Fibroblast of lung (primary cell): ENCODE measurements at regions not wholly inside any gene's neighbourhood (a gene's known extent, or its start where the extent isn't known, plus 50 kb on each side); places are given as distances from the start of the nearest gene placed in this dataset.

Experiments used
- DNase-seq, 2 donors: peaks; one replicate each; pipeline versions ENCODE4 v3.0.0 to v3.0.0-alpha.2; 2010; ENCODE audit warnings: low read depth in 2 of 2
- H2AFZ ChIP-seq: 2 replicates; pipeline ENCODE4 v1.5.1; 2012; ENCODE audit warnings: low read length, control low read depth, inconsistent platforms
- H3K27ac ChIP-seq: 2 replicates; pipeline ENCODE4 v1.5.1; 2011; ENCODE audit warnings: low read length, control low read depth; ENCODE audit not compliant: insufficient read depth
- H3K27me3 ChIP-seq: 2 replicates; pipeline ENCODE4 v1.5.1; 2011; ENCODE audit warnings: mild to moderate bottlenecking, low read length; ENCODE audit not compliant: control insufficient read depth, insufficient read depth
- H3K36me3 ChIP-seq: 2 replicates; pipeline ENCODE4 v1.5.1; 2011; ENCODE audit warnings: low read length; ENCODE audit not compliant: control insufficient read depth, insufficient read depth
- H3K4me1 ChIP-seq: 2 replicates; pipeline ENCODE4 v1.5.1; 2011; ENCODE audit warnings: low read length; ENCODE audit not compliant: control insufficient read depth, insufficient read depth; ENCODE audit errors: extremely low read depth
- H3K4me2 ChIP-seq: 2 replicates; pipeline ENCODE4 v1.5.1; 2011; ENCODE audit warnings: low read length, control low read depth; ENCODE audit not compliant: insufficient read depth; ENCODE audit errors: extremely low read depth
- H3K4me3 ChIP-seq, 4 experiments: fragments of 200-600 bp in 1 of 4; sonication (generic) in 1 of 4; replicated peaks in 1 of 4; 2 replicates each; pipeline ENCODE4 v1.5.1; 2011 to 2016; ENCODE audit warnings: low read length in 4 of 4, low read depth in 3 of 4, mild to moderate bottlenecking in 3 of 4, control low read depth in 2 of 4, inconsistent platforms in 1 of 4, mixed read lengths in 1 of 4; ENCODE audit not compliant: insufficient read depth in 1 of 4; ENCODE audit errors: control extremely low read depth in 1 of 4
- H3K79me2 ChIP-seq: 2 replicates; pipeline ENCODE4 v1.5.1; 2012; ENCODE audit warnings: mild to moderate bottlenecking, low read length, inconsistent platforms; ENCODE audit not compliant: control insufficient read depth, insufficient read depth
- H3K9ac ChIP-seq: 2 replicates; pipeline ENCODE4 v1.5.1; 2011; ENCODE audit warnings: mild to moderate bottlenecking, low read length, control low read depth; ENCODE audit not compliant: insufficient read depth
- H3K9me3 ChIP-seq: 2 replicates; pipeline ENCODE4 v1.5.1; 2012; ENCODE audit warnings: low read depth, low read length; ENCODE audit not compliant: control insufficient read depth, insufficient read depth
- H4K20me1 ChIP-seq: 2 replicates; pipeline ENCODE4 v1.5.1; 2011; ENCODE audit warnings: low read length; ENCODE audit not compliant: control insufficient read depth, insufficient read depth; ENCODE audit errors: extremely low read depth
- EZH2 ChIP-seq: IDR thresholded peaks from 2 replicates; pipeline ENCODE4 v1.5.1; 2012; ENCODE audit warnings: low read length, control low read depth, mild to moderate bottlenecking; ENCODE audit errors: missing control alignments
- TF ChIP-seq, protein P1 (sequence below), 2 donors: IDR thresholded peaks in 1 of 2; conservative IDR thresholded peaks in 1 of 2; 1 replicate in 1 of 2; 2 replicates in 1 of 2; pipeline ENCODE4 v1.5.1; 2011 to 2012; ENCODE audit warnings: low read length in 2 of 2, control low read depth in 1 of 2, inconsistent platforms in 1 of 2, low read depth in 1 of 2, mild to moderate bottlenecking in 1 of 2

DNA sequence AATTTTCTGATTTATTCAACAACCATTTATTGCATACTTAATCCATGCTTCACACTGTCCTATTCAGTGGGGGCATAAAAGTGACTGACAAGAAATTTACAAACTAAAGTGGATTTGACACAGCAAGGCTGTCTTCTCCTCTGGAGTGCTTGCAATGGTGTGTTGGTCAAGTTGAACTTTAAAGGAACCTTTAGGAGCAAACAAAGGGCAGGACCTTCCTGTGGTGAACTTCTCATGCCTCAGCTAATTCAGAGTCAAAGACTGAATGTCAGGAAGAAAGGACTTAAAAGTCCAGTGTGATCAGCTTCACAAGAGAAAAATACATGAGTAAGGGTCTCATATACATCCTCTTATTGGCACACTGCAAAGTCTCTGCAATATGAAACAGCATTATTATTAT is 60.8 kb upstream of the TENT5A start:
- no peak overlapping the region for H2AFZ ChIP-seq
- H3K27me3 ChIP-seq = no peaks in the 10 kb centered on the region
- no peak overlapping the region for H3K4me2 ChIP-seq
- H3K36me3 ChIP-seq = no peaks in the 10 kb centered on the region
- no peaks in the 10 kb centered on the region for H3K79me2 ChIP-seq
- H3K4me3 ChIP-seq = no peak overlapping the region
- H4K20me1 ChIP-seq = no peaks in the 10 kb centered on the region
- no peak for DNase-seq
- H3K4me1 ChIP-seq = peaks cover 3% of the 10 kb centered on the region
- no peak overlapping the region for H3K9ac ChIP-seq
- TF ChIP-seq, protein P1, sequence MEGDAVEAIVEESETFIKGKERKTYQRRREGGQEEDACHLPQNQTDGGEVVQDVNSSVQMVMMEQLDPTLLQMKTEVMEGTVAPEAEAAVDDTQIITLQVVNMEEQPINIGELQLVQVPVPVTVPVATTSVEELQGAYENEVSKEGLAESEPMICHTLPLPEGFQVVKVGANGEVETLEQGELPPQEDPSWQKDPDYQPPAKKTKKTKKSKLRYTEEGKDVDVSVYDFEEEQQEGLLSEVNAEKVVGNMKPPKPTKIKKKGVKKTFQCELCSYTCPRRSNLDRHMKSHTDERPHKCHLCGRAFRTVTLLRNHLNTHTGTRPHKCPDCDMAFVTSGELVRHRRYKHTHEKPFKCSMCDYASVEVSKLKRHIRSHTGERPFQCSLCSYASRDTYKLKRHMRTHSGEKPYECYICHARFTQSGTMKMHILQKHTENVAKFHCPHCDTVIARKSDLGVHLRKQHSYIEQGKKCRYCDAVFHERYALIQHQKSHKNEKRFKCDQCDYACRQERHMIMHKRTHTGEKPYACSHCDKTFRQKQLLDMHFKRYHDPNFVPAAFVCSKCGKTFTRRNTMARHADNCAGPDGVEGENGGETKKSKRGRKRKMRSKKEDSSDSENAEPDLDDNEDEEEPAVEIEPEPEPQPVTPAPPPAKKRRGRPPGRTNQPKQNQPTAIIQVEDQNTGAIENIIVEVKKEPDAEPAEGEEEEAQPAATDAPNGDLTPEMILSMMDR (conservative IDR thresholded peaks at IDR 0.05 in 1 of 2, IDR thresholded peaks at IDR 0.05 in 1 of 2; ENCODE audit: low read depth in 1 of 2, low read length in 2 of 2) = no peak
- no peak for TF ChIP-seq EZH2
- H3K27ac ChIP-seq = no peak overlapping the region
- no peaks in the 10 kb centered on the region for H3K9me3 ChIP-seq

GRCh38 chr6:81812401-81812800 is 59.9 kb upstream of the TENT5A start:
- Histone ChIP-seq H3K9me3 (no peaks in the 10 kb centered on the region), H2AFZ (no peak overlapping the region), H4K20me1 (no peaks in the 10 kb centered on the region), H3K9ac (no peak overlapping the region), H3K4me1 (peaks cover 3% of the 10 kb centered on the region), H3K36me3 (no peaks in the 10 kb centered on the region), H3K79me2 (no peaks in the 10 kb centered on the region), H3K27ac (no peak overlapping the region), H3K4me3 (no peak overlapping the region), H3K27me3 (no peaks in the 10 kb centered on the region), H3K4me2 (no peak overlapping the region)
- TF ChIP-seq EZH2 = no peak
- TF ChIP-seq, protein P1 (conservative IDR thresholded peaks at IDR 0.05 in 1 of 2, IDR thresholded peaks at IDR 0.05 in 1 of 2; ENCODE audit: low read depth in 1 of 2, low read length in 2 of 2) = no peak
- DNase-seq = no peak

- Histone ChIP-seq H3K36me3 (no peaks in the 10 kb centered on the region), H3K27ac (no peak overlapping the region), H3K9me3 (no peaks in the 10 kb centered on the region), H3K79me2 (no peaks in the 10 kb centered on the region), H4K20me1 (no peaks in the 10 kb centered on the region), H2AFZ (peak overlapping the region; percentile 12), H3K4me1 (no peaks in the 10 kb centered on the region), H3K4me3 (no peak overlapping the region), H3K27me3 (no peaks in the 10 kb centered on the region), H3K9ac (no peak overlapping the region), H3K4me2 (no peak overlapping the region)
- TF ChIP-seq EZH2 = no peak
- TF ChIP-seq, protein P1 (conservative IDR thresholded peaks at IDR 0.05 in 1 of 2, IDR thresholded peaks at IDR 0.05 in 1 of 2; ENCODE audit: low read depth in 1 of 2, low read length in 2 of 2) = no peak
- DNase-seq = peak; percentile 12 to 13
Observed at GRCh38 chr6:81808851-81809570, 56.5 kb upstream of the TENT5A start.
